ENCODE measurements at regions not wholly inside any gene's neighbourhood (a gene's known extent, or its start where the extent isn't known, plus 50 kb on each side); places are given as distances from the start of the nearest gene placed in this dataset.

- TF ChIP-seq POLR2AphosphoS5 (IDR thresholded peaks at IDR 0.05) (peak in 2 of 3 donors; percentile 8 to 21), EP300 (IDR thresholded peaks at IDR 0.05; ENCODE audit: low read depth) (no peak), POLR2A (IDR thresholded peaks at IDR 0.05) (no peak)
- TF ChIP-seq, protein P1, sequence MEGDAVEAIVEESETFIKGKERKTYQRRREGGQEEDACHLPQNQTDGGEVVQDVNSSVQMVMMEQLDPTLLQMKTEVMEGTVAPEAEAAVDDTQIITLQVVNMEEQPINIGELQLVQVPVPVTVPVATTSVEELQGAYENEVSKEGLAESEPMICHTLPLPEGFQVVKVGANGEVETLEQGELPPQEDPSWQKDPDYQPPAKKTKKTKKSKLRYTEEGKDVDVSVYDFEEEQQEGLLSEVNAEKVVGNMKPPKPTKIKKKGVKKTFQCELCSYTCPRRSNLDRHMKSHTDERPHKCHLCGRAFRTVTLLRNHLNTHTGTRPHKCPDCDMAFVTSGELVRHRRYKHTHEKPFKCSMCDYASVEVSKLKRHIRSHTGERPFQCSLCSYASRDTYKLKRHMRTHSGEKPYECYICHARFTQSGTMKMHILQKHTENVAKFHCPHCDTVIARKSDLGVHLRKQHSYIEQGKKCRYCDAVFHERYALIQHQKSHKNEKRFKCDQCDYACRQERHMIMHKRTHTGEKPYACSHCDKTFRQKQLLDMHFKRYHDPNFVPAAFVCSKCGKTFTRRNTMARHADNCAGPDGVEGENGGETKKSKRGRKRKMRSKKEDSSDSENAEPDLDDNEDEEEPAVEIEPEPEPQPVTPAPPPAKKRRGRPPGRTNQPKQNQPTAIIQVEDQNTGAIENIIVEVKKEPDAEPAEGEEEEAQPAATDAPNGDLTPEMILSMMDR (IDR thresholded peaks at IDR 0.05), result no peak
Observed at GRCh38 chr9:106797299-106797698, 65.7 kb upstream of the ZNF462 start.
